Adrenal gland (tissue), 5 donors: ENCODE measurements at regions not wholly inside any gene's neighbourhood (a gene's known extent, or its start where the extent isn't known, plus 50 kb on each side); places are given as distances from the start of the nearest gene placed in this dataset.
"Not testable (repeated sequence)": the region's sequence is repeated elsewhere in the genome, so short reads cannot be mapped to it uniquely, and the experiment has no call there.

Experiments used
- CTCF ChIP-seq, 6 experiments: fragments of 450-650 bp in 4 of 6; fragments of 200-600 bp in 2 of 6; sonication (generic) in 1 of 6; IDR thresholded peaks; 1 replicate in 5 of 6; 2 replicates in 1 of 6; pipeline versions ENCODE4 v1.5.1 to v1.8.0; 2016 to 2021; ENCODE audit warnings: antibody characterized with exemption in 6 of 6, mild to moderate bottlenecking in 2 of 6, moderate library complexity in 1 of 6
- POLR2A ChIP-seq, 2 donors: fragments of 450-650 bp; IDR thresholded peaks; one replicate each; pipeline ENCODE4 v1.6.1; 2017; ENCODE audit warnings: antibody characterized with exemption in 2 of 2, mild to moderate bottlenecking in 2 of 2, moderate library complexity in 1 of 2
- donor health status: DM: no; HTN: no; CAD: no.

DNA sequence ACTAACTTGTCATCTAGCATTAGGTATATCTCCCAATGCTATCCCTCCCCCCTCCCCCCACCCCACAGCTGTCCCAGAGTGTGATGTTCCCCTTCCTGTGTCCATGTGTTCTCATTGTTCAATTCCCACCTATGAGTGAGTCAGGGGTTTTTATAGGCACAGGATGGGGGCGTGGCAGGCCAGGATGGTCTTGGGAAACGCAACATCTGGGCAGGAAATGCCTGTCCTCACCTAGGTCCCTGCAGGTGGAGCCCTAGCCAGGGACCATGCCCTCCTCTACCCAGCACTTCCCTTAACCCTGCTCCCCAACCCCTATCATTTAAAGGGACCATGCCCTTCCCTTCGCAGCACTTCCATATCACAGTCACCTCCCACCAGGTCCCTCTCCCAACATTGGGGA is 1430.6 kb downstream of the CDH8 start:
- not testable (repeated sequence) for TF ChIP-seq CTCF, POLR2A (IDR thresholded peaks at IDR 0.05)
